SK-N-SH treated with all-trans-retinoic acid at 6 μM for 48 hours (cell line): ENCODE measurements at regions not wholly inside any gene's neighbourhood (a gene's known extent, or its start where the extent isn't known, plus 50 kb on each side); places are given as distances from the start of the nearest gene placed in this dataset.

Source experiments
- ARNTL ChIP-seq: fragments of 450-650 bp; formaldehyde crosslinking; IDR thresholded peaks from 2 replicates; pipeline ENCODE4 v1.5.0; 2020; ENCODE audit warnings: low read depth, mild to moderate bottlenecking, moderate library complexity, borderline replicate concordance
- CSDC2 ChIP-seq: fragments of 250-450 bp; sonication (Bioruptor Pico); IDR thresholded peaks from 2 replicates; pipeline ENCODE4 v1.5.0; 2020; ENCODE audit warnings: mild to moderate bottlenecking, moderate library complexity
- OSR1 ChIP-seq: fragments of 250-450 bp; sonication (Bioruptor Pico); IDR thresholded peaks from 2 replicates; pipeline ENCODE4 v1.8.0; 2022; ENCODE audit warnings: moderate library complexity, mild to moderate bottlenecking, inconsistent platforms
- PATZ1 ChIP-seq: fragments of 250-450 bp; sonication (Bioruptor Pico); IDR thresholded peaks from 2 replicates; pipeline ENCODE4 v1.8.0; 2020; ENCODE audit warnings: mild to moderate bottlenecking, moderate library complexity, borderline replicate concordance
- RARB ChIP-seq: fragments of 250-450 bp; sonication (Bioruptor Pico); IDR thresholded peaks from 2 replicates; pipeline ENCODE4 v1.8.0; 2021; ENCODE audit warnings: mild to moderate bottlenecking, moderate library complexity
- TOX ChIP-seq: fragments of 250-450 bp; sonication (Bioruptor Pico); IDR thresholded peaks from 2 replicates; pipeline ENCODE4 v1.8.0; 2021; ENCODE audit warnings: mild to moderate bottlenecking, moderate library complexity, borderline replicate concordance
- ZC3H10 ChIP-seq: fragments of 250-450 bp; sonication (Bioruptor Pico); IDR thresholded peaks from 2 replicates; pipeline ENCODE4 v1.5.1; 2021; ENCODE audit warnings: mild to moderate bottlenecking, moderate library complexity
- ZFP30 ChIP-seq: fragments of 450-650 bp; formaldehyde crosslinking; IDR thresholded peaks from 2 replicates; pipeline ENCODE4 v1.5.0; 2022; ENCODE audit warnings: mild to moderate bottlenecking, moderate library complexity
- ZNF565 ChIP-seq: fragments of 450-650 bp; formaldehyde crosslinking; conservative IDR thresholded peaks from 2 replicates; pipeline ENCODE4 v1.5.0; 2020; ENCODE audit warnings: low read depth, mild to moderate bottlenecking, moderate library complexity
- ZNF70 ChIP-seq: fragments of 450-650 bp; formaldehyde crosslinking; IDR thresholded peaks from 2 replicates; pipeline ENCODE4 v1.5.0; 2020; ENCODE audit warnings: mild to moderate bottlenecking, moderate library complexity
- TF ChIP-seq, protein P1 (sequence below): fragments of 250-450 bp; sonication (Bioruptor Pico); IDR thresholded peaks from 2 replicates; pipeline ENCODE4 v1.5.1; 2021; ENCODE audit warnings: mild to moderate bottlenecking, moderate library complexity
- TF ChIP-seq, protein P2 (sequence below): fragments of 250-450 bp; sonication (Bioruptor Pico); IDR thresholded peaks from 2 replicates; pipeline ENCODE4 v1.5.1; 2020; ENCODE audit warnings: low read depth, mild to moderate bottlenecking, moderate library complexity

GRCh38 chr10:131419797-131420196 lies 108.3 kb upstream of the TCERG1L start:
- no peak for TF ChIP-seq CSDC2 (CRISPR knock-in tag)
- no peak for TF ChIP-seq PATZ1 (CRISPR knock-in tag)
- TF ChIP-seq ARNTL (CRISPR knock-in tag), result no peak
- TF ChIP-seq RARB (CRISPR knock-in tag), result no peak
- no peak for TF ChIP-seq ZNF565 (CRISPR knock-in tag)
- TF ChIP-seq, protein P1, sequence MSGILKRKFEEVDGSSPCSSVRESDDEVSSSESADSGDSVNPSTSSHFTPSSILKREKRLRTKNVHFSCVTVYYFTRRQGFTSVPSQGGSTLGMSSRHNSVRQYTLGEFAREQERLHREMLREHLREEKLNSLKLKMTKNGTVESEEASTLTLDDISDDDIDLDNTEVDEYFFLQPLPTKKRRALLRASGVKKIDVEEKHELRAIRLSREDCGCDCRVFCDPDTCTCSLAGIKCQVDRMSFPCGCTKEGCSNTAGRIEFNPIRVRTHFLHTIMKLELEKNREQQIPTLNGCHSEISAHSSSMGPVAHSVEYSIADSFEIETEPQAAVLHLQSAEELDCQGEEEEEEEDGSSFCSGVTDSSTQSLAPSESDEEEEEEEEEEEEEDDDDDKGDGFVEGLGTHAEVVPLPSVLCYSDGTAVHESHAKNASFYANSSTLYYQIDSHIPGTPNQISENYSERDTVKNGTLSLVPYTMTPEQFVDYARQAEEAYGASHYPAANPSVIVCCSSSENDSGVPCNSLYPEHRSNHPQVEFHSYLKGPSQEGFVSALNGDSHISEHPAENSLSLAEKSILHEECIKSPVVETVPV, result no peak
- TF ChIP-seq ZFP30 (CRISPR knock-in tag), result no peak
- TF ChIP-seq ZNF70, result no peak
- TF ChIP-seq TOX (CRISPR knock-in tag), result no peak
- no peak for TF ChIP-seq ZC3H10 (CRISPR knock-in tag)
- TF ChIP-seq, protein P2, sequence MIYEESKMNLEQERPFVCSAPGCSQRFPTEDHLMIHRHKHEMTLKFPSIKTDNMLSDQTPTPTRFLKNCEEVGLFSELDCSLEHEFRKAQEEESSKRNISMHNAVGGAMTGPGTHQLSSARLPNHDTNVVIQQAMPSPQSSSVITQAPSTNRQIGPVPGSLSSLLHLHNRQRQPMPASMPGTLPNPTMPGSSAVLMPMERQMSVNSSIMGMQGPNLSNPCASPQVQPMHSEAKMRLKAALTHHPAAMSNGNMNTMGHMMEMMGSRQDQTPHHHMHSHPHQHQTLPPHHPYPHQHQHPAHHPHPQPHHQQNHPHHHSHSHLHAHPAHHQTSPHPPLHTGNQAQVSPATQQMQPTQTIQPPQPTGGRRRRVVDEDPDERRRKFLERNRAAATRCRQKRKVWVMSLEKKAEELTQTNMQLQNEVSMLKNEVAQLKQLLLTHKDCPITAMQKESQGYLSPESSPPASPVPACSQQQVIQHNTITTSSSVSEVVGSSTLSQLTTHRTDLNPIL (CRISPR knock-in tag), result no peak
- no peak for TF ChIP-seq OSR1 (CRISPR knock-in tag)
